HG03097 (cell line): ENCODE measurements at regions not wholly inside any gene's neighbourhood (a gene's known extent, or its start where the extent isn't known, plus 50 kb on each side); places are given as distances from the start of the nearest gene placed in this dataset.

Source experiments
- ATAC-seq: cut with Tn5 transposase; IDR thresholded peaks from one replicate; pipeline ENCODE4 v1.9.1; 2021; ENCODE audit not compliant: unreplicated experiment, low FRiP score

GRCh38 chr17:12568358-12569251, 97.1 kb upstream of the MYOCD start:
- no peak for ATAC-seq

GRCh38 chr17:12571606-12572005, 94.1 kb upstream of the MYOCD start:
- ATAC-seq = no peak

GRCh38 chr17:12574525-12574924, 91.2 kb upstream of the MYOCD start:
- no peak for ATAC-seq

GRCh38 chr17:12575641-12576040, 90.0 kb upstream of the MYOCD start:
- ATAC-seq = no peak

- no peak for ATAC-seq
Observed at GRCh38 chr17:12579288-12579687, 86.4 kb upstream of the MYOCD start.

- ATAC-seq = no peak
Observed at GRCh38 chr17:12580640-12581039, 85.0 kb upstream of the MYOCD start.

GRCh38 chr17:12584727-12585126, 81.0 kb upstream of the MYOCD start:
- ATAC-seq = no peak

GRCh38 chr17:12588531-12588930, 77.2 kb upstream of the MYOCD start:
- no peak for ATAC-seq

GRCh38 chr17:12590417-12590816, 75.3 kb upstream of the MYOCD start:
- ATAC-seq = no peak

GRCh38 chr17:12591021-12591735, 74.5 kb upstream of the MYOCD start:
- ATAC-seq = no peak

- ATAC-seq = no peak
Observed at GRCh38 chr17:12592941-12593340, 72.7 kb upstream of the MYOCD start.

- no peak for ATAC-seq
Observed at GRCh38 chr17:12596961-12597360, 68.7 kb upstream of the MYOCD start.

GRCh38 chr17:12597895-12598294, 67.8 kb upstream of the MYOCD start:
- no peak for ATAC-seq

GRCh38 chr17:12599186-12599920, 66.3 kb upstream of the MYOCD start:
- no peak for ATAC-seq

GRCh38 chr17:12600349-12600748, 65.3 kb upstream of the MYOCD start:
- no peak for ATAC-seq

- no peak for ATAC-seq
Observed at GRCh38 chr17:12603566-12603965, 62.1 kb upstream of the MYOCD start.

- ATAC-seq = no peak
Observed at GRCh38 chr17:12605222-12605621, 60.5 kb upstream of the MYOCD start.

GRCh38 chr17:12613566-12613965, 52.1 kb upstream of the MYOCD start:
- ATAC-seq = no peak
